Pancreas (tissue), 10 donors: ENCODE measurements at regions not wholly inside any gene's neighbourhood (a gene's known extent, or its start where the extent isn't known, plus 50 kb on each side); places are given as distances from the start of the nearest gene placed in this dataset.
A peak's percentile ranks its signal among the peaks of the same experiment; 100 is the strongest.

Source experiments
- ATAC-seq, 4 donors: fragments of 200-7000 bp; cut with Tn5 transposase; one replicate each; pipeline versions ENCODE4 v1.8.0 to v1.9.1; 2020; ENCODE audit warnings: mild to moderate bottlenecking in 4 of 4, moderate library complexity in 4 of 4
- DNase-seq, 6 donors: peaks; one replicate each; pipeline ENCODE4 v3.0.0-alpha.2; 2020
- FAIRE-seq: peaks from 2 replicates; lab custom pipeline; 2012; peaks lifted over from hg19 to GRCh38; lab: Jason Lieb, UNC
- H3K27ac ChIP-seq, 4 donors: fragments of 200-600 bp; sonication (generic); 1 replicate in 3 of 4; 2 replicates in 1 of 4; pipeline versions ENCODE4 v1.5.0 to v1.8.0; 2020
- H3K27me3 ChIP-seq, 4 donors: fragments of 200-600 bp; one replicate each; pipeline ENCODE4 v1.8.0; 2021
- H3K36me3 ChIP-seq, 3 donors: fragments of 200-600 bp; sonication (generic) in 1 of 3; one replicate each; pipeline versions ENCODE4 v1.5.0 to v1.8.0; 2020 to 2021
- H3K4me1 ChIP-seq, 3 donors: fragments of 200-600 bp; one replicate each; pipeline ENCODE4 v1.8.0; 2021
- H3K4me3 ChIP-seq, 4 donors: fragments of 200-600 bp; sonication (generic) in 2 of 4; one replicate each; pipeline versions ENCODE4 v1.5.0 to v1.8.0; 2020 to 2021
- H3K9me3 ChIP-seq, 4 donors: fragments of 200-600 bp; one replicate each; pipeline ENCODE4 v1.8.0; 2021
- WGBS, 2 donors: extraction: QIAGEN DNeasy Blood & Tissue Kit; methylation state at CpG; one replicate each; pipeline ENCODE4 v1.1.7; 2013; 5-methylcytosine and 5-hydroxymethylcytosine counted together
- intact Hi-C, 3 donors: fragments of 100-400 bp; cut with DNase I; formaldehyde crosslinking; loops; one replicate each; pipeline versions ENCODE4 v1.11.1 to v1.14.2; 2022
- TF ChIP-seq, protein P1 (sequence below), 4 donors: fragments of 200-600 bp; sonication (generic) in 3 of 4; IDR thresholded peaks; one replicate each; pipeline versions ENCODE4 v1.5.0 to v1.8.0; 2021; ENCODE audit warnings: antibody characterized with exemption in 4 of 4
- donor health status: healthy with polysubstance abuse.
- donor health status: DM: no; HTN: no; CAD: no; lungs with moderate emphysema.
- donor health status: DM: no; HTN: no; CAD: no.
- donor health status: control.
- donor health status: control.
- donor health status: Bipolar disorder and iron deficiency.
- donor health status: DM: yes; HTN: yes; CAD: no.
- donor health status: DM: no; HTN: no; CAD: no.
- donor health status: DM: no; HTN: no; CAD: no.
- donor health status: DM: yes; HTN: yes; CAD: no.

DNA sequence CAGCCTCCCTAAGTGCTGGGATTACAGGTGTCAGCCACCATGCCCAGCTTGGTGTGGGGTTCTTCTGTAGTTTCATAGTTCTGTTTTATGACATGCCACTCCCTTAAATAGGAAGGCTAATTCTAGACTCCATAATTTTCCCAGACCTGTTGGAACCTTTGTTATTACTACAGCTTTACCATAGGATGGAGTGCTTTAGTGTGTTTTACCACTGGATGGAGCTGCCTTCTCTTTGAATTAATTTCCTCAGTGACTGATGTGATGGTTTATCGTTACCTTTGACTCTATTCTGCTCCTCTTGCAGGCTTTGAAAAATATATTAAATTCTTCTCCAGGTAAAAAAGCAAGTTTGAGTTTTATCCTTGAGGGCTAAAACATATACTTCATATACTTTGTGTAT, 84.6 kb upstream of the NEK7 start:
- FAIRE-seq (no peak), ATAC-seq (no peak), DNase-seq (no peak)
- no peak overlapping the region for H3K27ac ChIP-seq
- TF ChIP-seq, protein P1, sequence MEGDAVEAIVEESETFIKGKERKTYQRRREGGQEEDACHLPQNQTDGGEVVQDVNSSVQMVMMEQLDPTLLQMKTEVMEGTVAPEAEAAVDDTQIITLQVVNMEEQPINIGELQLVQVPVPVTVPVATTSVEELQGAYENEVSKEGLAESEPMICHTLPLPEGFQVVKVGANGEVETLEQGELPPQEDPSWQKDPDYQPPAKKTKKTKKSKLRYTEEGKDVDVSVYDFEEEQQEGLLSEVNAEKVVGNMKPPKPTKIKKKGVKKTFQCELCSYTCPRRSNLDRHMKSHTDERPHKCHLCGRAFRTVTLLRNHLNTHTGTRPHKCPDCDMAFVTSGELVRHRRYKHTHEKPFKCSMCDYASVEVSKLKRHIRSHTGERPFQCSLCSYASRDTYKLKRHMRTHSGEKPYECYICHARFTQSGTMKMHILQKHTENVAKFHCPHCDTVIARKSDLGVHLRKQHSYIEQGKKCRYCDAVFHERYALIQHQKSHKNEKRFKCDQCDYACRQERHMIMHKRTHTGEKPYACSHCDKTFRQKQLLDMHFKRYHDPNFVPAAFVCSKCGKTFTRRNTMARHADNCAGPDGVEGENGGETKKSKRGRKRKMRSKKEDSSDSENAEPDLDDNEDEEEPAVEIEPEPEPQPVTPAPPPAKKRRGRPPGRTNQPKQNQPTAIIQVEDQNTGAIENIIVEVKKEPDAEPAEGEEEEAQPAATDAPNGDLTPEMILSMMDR (IDR thresholded peaks at IDR 0.05): no peak
- H3K4me3 ChIP-seq: no peak overlapping the region
- WGBS, 2 donors: 55 to 77% methylated on average over 1 of the region's 1 CpG
- H3K4me1 ChIP-seq: no peaks in the 10 kb centered on the region
- no peaks in the 10 kb centered on the region for H3K9me3 ChIP-seq
- no peaks in the 10 kb centered on the region for H3K36me3 ChIP-seq
- H3K27me3 ChIP-seq: no peaks in the 10 kb centered on the region
- intact Hi-C loops: no loop called here

DNA sequence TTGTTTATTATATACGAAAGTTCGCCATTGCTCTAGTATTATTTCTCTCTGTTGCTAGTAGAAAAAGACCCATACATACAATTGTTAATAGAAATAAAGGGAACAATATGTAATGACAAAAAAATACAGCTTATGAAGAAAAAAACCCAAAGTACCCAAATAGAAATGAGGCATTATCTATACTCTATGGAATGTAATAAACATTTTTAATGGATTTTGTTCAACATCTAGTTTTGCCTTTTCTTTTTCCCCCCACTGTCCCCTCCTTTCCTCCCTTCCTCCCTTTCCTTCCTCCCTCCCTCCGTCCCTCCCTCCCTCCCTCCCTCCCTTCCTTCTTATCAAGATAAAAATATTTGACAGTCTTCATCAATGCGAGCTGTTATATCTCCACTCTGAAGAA, 81.5 kb upstream of the NEK7 start:
- H3K4me3 ChIP-seq: no peak overlapping the region
- WGBS, 2 donors: 63 to 85% methylated on average over 3 to 4 of the region's 4 CpGs
- no peak for ATAC-seq
- no peaks in the 10 kb centered on the region for H3K9me3 ChIP-seq
- no peak for FAIRE-seq
- DNase-seq: no peak
- no peaks in the 10 kb centered on the region for H3K4me1 ChIP-seq
- intact Hi-C loops: no loop called here
- no peak overlapping the region for H3K27ac ChIP-seq
- no peaks in the 10 kb centered on the region for H3K36me3 ChIP-seq
- H3K27me3 ChIP-seq: no peaks in the 10 kb centered on the region
- TF ChIP-seq, protein P1 (IDR thresholded peaks at IDR 0.05): no peak

DNA sequence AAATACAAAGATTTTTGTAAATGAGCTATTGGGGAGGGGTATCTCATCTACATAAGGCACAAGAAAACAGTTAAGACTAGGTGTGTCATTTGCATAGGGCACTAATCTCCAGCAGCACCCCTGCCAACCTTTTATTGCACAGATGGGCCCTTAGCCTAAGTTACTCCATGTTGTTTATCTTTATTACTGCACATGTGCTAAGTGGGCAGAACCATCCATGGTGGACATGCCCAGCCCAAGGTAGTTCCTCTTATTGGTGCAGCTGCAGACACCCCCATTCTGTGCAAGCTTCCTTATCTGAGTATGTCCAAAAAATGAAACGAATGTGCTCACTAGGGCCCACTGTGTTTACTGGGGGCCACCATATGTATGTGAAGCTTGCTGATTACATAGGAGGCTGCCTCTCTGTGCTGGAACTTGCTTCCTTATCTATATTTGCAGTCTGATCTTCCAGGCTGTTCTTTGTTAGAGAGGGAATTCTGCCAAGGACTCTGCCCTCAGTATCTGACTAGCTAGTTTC, 77.3 kb upstream of the NEK7 start:
- no peaks in the 10 kb centered on the region for H3K9me3 ChIP-seq
- TF ChIP-seq, protein P1 (IDR thresholded peaks at IDR 0.05): no peak
- no peaks in the 10 kb centered on the region for H3K36me3 ChIP-seq
- FAIRE-seq: no peak
- ATAC-seq: peak in 1 of 4 donors; percentile 51
- no peaks in the 10 kb centered on the region for H3K27me3 ChIP-seq
- intact Hi-C loops: no loop called here
- 23 to 31% methylated on average over 1 of the region's 1 CpG for WGBS, 2 donors
- H3K4me3 ChIP-seq: no peak overlapping the region
- peaks cover 0 to 4% (median 0%) of the 10 kb centered on the region in 3 donors for H3K4me1 ChIP-seq
- H3K27ac ChIP-seq: no peak overlapping the region
- DNase-seq: no peak

DNA sequence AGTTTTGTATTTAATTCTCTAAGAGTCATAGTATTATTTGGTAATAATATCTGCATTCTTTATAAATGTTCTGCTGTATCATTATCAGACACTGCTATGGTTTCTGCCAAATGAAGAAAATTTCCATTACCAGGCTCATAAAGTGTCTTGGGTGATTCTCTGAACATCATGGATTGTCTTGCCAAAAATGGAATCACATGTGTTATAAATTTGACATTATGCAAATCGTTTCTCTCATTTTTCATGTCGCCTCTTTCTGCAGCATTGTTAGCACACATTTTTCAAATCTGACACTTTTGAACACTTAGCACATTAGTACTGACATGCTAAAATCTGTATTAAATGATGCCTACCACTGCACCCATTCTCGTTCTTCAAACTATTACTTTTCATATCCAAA, 74.2 kb upstream of the NEK7 start:
- Histone ChIP-seq H3K36me3 (no peaks in the 10 kb centered on the region), H3K4me1 (peaks cover 0 to 4% (median 0%) of the 10 kb centered on the region in 3 donors), H3K27me3 (no peaks in the 10 kb centered on the region), H3K9me3 (no peaks in the 10 kb centered on the region), H3K4me3 (no peak overlapping the region), H3K27ac (no peak overlapping the region)
- ATAC-seq: no peak
- FAIRE-seq: no peak
- TF ChIP-seq, protein P1 (IDR thresholded peaks at IDR 0.05): no peak
- WGBS, 2 donors: 38 to 53% methylated on average over 3 of the region's 3 CpGs
- intact Hi-C loops: no loop called here
- DNase-seq: no peak

DNA sequence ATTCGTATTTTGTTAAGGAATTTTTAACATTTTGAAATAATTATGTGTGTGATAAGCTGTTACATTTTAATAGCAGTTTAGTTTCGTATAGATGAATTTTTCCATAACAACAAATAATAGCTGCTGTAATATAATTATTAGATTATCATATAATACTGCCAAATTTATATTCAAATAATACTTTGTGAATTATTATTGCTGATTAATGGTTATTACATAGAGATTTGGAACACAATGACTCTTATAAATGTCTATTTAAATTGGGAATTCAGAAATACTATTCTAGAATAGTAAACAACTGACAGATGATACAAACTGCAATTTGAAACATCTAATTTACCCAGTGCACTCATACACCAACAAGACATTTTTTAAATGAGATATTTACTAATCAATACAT, 73.2 kb upstream of the NEK7 start:
- FAIRE-seq: peak; percentile 70
- WGBS, 2 donors: 72 to 87% methylated on average over 2 of the region's 2 CpGs

More for the DNA sequence above, 73.2 kb upstream of the NEK7 start:
- no peaks in the 10 kb centered on the region for H3K36me3 ChIP-seq
- intact Hi-C loops: no loop called here
- H3K27ac ChIP-seq: no peak overlapping the region
- ATAC-seq: no peak
- no peak for DNase-seq
- peaks cover 0 to 4% (median 0%) of the 10 kb centered on the region in 3 donors for H3K4me1 ChIP-seq
- no peak overlapping the region for H3K4me3 ChIP-seq
- H3K27me3 ChIP-seq: no peaks in the 10 kb centered on the region
- TF ChIP-seq, protein P1 (IDR thresholded peaks at IDR 0.05): no peak
- no peaks in the 10 kb centered on the region for H3K9me3 ChIP-seq
